RPMI8226 (cell line): ENCODE measurements at regions not wholly inside any gene's neighbourhood (a gene's known extent, or its start where the extent isn't known, plus 50 kb on each side); places are given as distances from the start of the nearest gene placed in this dataset.
"Not testable (repeated sequence)": the region's sequence is repeated elsewhere in the genome, so short reads cannot be mapped to it uniquely, and the experiment has no call there.

ENCODE experiments used
- DNase-seq: peaks from one replicate; pipeline ENCODE4 v3.0.0-alpha.2; 2015

- DNase-seq: no peak
These were observed 1093.0 kb upstream of the INTU start for GRCh38 chr4:126539771-126540170.

- DNase-seq: no peak
These were observed 1090.9 kb upstream of the INTU start for GRCh38 chr4:126541820-126542219.

GRCh38 chr4:126544276-126544675 lies 1088.5 kb upstream of the INTU start:
- DNase-seq: no peak

- DNase-seq: not testable (repeated sequence)
These were observed 1086.6 kb upstream of the INTU start for GRCh38 chr4:126546197-126546596.

- DNase-seq: no peak
These were observed 1085.4 kb upstream of the INTU start for GRCh38 chr4:126547352-126547751.

- no peak for DNase-seq
These were observed 1083.9 kb upstream of the INTU start for GRCh38 chr4:126548890-126549289.

- DNase-seq: no peak
These were observed 1080.4 kb upstream of the INTU start for GRCh38 chr4:126552321-126552720.

GRCh38 chr4:126553248-126553647 lies 1079.5 kb upstream of the INTU start:
- DNase-seq: no peak

- DNase-seq: no peak
These were observed 1074.2 kb upstream of the INTU start for GRCh38 chr4:126558596-126558995.

- DNase-seq: no peak
These were observed 1072.8 kb upstream of the INTU start for GRCh38 chr4:126559961-126560360.

- no peak for DNase-seq
These were observed 1072.0 kb upstream of the INTU start for GRCh38 chr4:126560794-126561193.

GRCh38 chr4:126563389-126563788 lies 1069.4 kb upstream of the INTU start:
- DNase-seq: no peak

- DNase-seq: no peak
These were observed 1068.4 kb upstream of the INTU start for GRCh38 chr4:126564283-126564854.

- no peak for DNase-seq
These were observed 1063.8 kb upstream of the INTU start for GRCh38 chr4:126568652-126569570.

GRCh38 chr4:126572264-126572663 lies 1060.5 kb upstream of the INTU start:
- no peak for DNase-seq

- no peak for DNase-seq
These were observed 1050.0 kb upstream of the INTU start for GRCh38 chr4:126582737-126583136.

- DNase-seq: peak; percentile 4
These were observed 1049.2 kb upstream of the INTU start for GRCh38 chr4:126583509-126583908.

GRCh38 chr4:126591583-126591982 lies 1041.2 kb upstream of the INTU start:
- DNase-seq: no peak

- no peak for DNase-seq
These were observed 1040.7 kb upstream of the INTU start for GRCh38 chr4:126592088-126592487.

- DNase-seq: no peak
These were observed 1039.1 kb upstream of the INTU start for GRCh38 chr4:126593626-126594025.

- no peak for DNase-seq
These were observed 1037.1 kb upstream of the INTU start for GRCh38 chr4:126595643-126596042.

- no peak for DNase-seq
These were observed 1033.0 kb upstream of the INTU start for GRCh38 chr4:126599746-126600145.

GRCh38 chr4:126603210-126603609 lies 1029.5 kb upstream of the INTU start:
- no peak for DNase-seq

- no peak for DNase-seq
These were observed 1028.9 kb upstream of the INTU start for GRCh38 chr4:126603825-126604224.
